ENCODE measurements at regions not wholly inside any gene's neighbourhood (a gene's known extent, or its start where the extent isn't known, plus 50 kb on each side); places are given as distances from the start of the nearest gene placed in this dataset.

DNA sequence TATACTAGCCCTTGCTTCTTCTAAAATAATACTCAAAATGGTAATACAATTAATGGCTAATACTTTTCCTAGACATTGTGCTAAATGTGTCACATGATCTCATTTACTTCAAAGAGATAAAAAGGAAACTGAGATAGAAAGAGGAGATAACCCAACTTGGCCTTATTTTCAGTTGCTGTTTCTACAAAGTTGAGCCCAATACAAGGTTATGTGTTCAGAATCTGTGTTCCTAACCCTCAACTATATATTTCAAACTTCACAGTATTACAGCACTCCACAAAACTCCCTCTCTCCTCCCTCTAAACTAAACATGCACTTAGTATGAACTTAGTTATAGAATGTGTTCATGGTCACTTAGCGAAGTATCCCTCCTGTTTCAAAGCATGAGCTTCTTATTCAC lies 277.9 kb downstream of the CCER1 start:
- H2AFZ ChIP-seq (ENCODE audit: control insufficient read depth, low read depth, low read length) = no peak overlapping the region
- ChIA-PET POLR2A (no interaction called here), CTCF (no interaction called here), SMC1A (ENCODE audit: uncharacterized antibody, unreplicated experiment) (no interaction called here), RAD21 (ENCODE audit: unreplicated experiment) (no interaction called here)
- no TSS peak for BruUV-seq (replicated peaks)
- FAIRE-seq (no peak), DNase-seq (ENCODE audit: low read depth, low spot score) (no peak), ATAC-seq (no peak)
- no peak overlapping the region for H3K9ac ChIP-seq (ENCODE audit: control insufficient read depth, insufficient read depth, low read length)
- WGBS (ENCODE audit: insufficient coverage, insufficient replicate concordance, low lambda C conversion rate, missing lambda C conversion rate) = 23% methylated on average over 1 of the region's 1 CpG
- no peaks in the 10 kb centered on the region for H3K36me3 ChIP-seq (ENCODE audit: control insufficient read depth in 2 of 2, insufficient read depth in 2 of 2, low read length in 1 of 2)
- H3K4me2 ChIP-seq (ENCODE audit: control insufficient read depth, insufficient read depth) = no peak overlapping the region
- no peak overlapping the region for H3K4me3 ChIP-seq
- H3K79me2 ChIP-seq (ENCODE audit: control insufficient read depth, insufficient read depth, low read length) = no peaks in the 10 kb centered on the region
- no peaks in the 10 kb centered on the region for H3K4me1 ChIP-seq (ENCODE audit: control insufficient read depth, insufficient read depth, low read length)
- no peaks in the 10 kb centered on the region for H4K20me1 ChIP-seq (ENCODE audit: control insufficient read depth, insufficient read depth)
- in situ Hi-C loops (cut with MboI) (no loop called here), intact Hi-C loops (cut with micrococcal nuclease; ENCODE audit: unreplicated experiment) (no loop called here)
- no peaks in the 10 kb centered on the region for H3K27me3 ChIP-seq (replicated peaks in 1 of 2; ENCODE audit: control insufficient read depth in 2 of 2, insufficient read depth in 2 of 2, low read length in 1 of 2)
- H3K9me3 ChIP-seq (replicated peaks; ENCODE audit: control insufficient read depth, insufficient read depth, low read length) = no peaks in the 10 kb centered on the region
- H3K27ac ChIP-seq (ENCODE audit: control insufficient read depth, insufficient read depth) = no peak overlapping the region
- TF ChIP-seq RUNX3 (IDR thresholded peaks at IDR 0.05; ENCODE audit: low read length) (no peak), SREBF1 (IDR thresholded peaks at IDR 0.05; ENCODE audit: low read length) (no peak), IKZF2 (IDR thresholded peaks at IDR 0.05) (no peak), POLR2A (IDR thresholded peaks at IDR 0.05; ENCODE audit: low read depth, low read length) (no peak), NBN (IDR thresholded peaks at IDR 0.05) (no peak), NFIC (IDR thresholded peaks at IDR 0.05; ENCODE audit: low read depth, low read length) (no peak), IKZF1 (conservative IDR thresholded peaks at IDR 0.05) (no peak), SMARCA5 (IDR thresholded peaks at IDR 0.05) (no peak)
- TF ChIP-seq, protein P1, sequence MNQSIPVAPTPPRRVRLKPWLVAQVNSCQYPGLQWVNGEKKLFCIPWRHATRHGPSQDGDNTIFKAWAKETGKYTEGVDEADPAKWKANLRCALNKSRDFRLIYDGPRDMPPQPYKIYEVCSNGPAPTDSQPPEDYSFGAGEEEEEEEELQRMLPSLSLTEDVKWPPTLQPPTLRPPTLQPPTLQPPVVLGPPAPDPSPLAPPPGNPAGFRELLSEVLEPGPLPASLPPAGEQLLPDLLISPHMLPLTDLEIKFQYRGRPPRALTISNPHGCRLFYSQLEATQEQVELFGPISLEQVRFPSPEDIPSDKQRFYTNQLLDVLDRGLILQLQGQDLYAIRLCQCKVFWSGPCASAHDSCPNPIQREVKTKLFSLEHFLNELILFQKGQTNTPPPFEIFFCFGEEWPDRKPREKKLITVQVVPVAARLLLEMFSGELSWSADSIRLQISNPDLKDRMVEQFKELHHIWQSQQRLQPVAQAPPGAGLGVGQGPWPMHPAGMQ (IDR thresholded peaks at IDR 0.05; ENCODE audit: borderline replicate concordance) = no peak

GRCh38 chr12:90675106-90675505 lies 279.9 kb downstream of the CCER1 start:
- DNase-seq (ENCODE audit: low read depth, low spot score) (no peak), ATAC-seq (no peak), FAIRE-seq (no peak)
- H3K27ac ChIP-seq (ENCODE audit: control insufficient read depth, insufficient read depth) = no peak overlapping the region
- WGBS (ENCODE audit: insufficient coverage, insufficient replicate concordance, low lambda C conversion rate, missing lambda C conversion rate) = 0% methylated on average over 1 of the region's 1 CpG
- H3K79me2 ChIP-seq (ENCODE audit: control insufficient read depth, insufficient read depth, low read length) = no peaks in the 10 kb centered on the region
- no peaks in the 10 kb centered on the region for H3K27me3 ChIP-seq (replicated peaks in 1 of 2; ENCODE audit: control insufficient read depth in 2 of 2, insufficient read depth in 2 of 2, low read length in 1 of 2)
- intact Hi-C loops (cut with micrococcal nuclease; ENCODE audit: unreplicated experiment) = no loop called here
- ChIA-PET RAD21 (ENCODE audit: unreplicated experiment) (no interaction called here), POLR2A (no interaction called here), SMC1A (ENCODE audit: uncharacterized antibody, unreplicated experiment) (no interaction called here), CTCF (no interaction called here)
- H3K4me2 ChIP-seq (ENCODE audit: control insufficient read depth, insufficient read depth) = no peak overlapping the region
- no peak overlapping the region for H3K9ac ChIP-seq (ENCODE audit: control insufficient read depth, insufficient read depth, low read length)
- H3K36me3 ChIP-seq (ENCODE audit: control insufficient read depth in 2 of 2, insufficient read depth in 2 of 2, low read length in 1 of 2) = no peaks in the 10 kb centered on the region
- in situ Hi-C loops (cut with MboI) = no loop called here
- no peaks in the 10 kb centered on the region for H4K20me1 ChIP-seq (ENCODE audit: control insufficient read depth, insufficient read depth)
- no peak overlapping the region for H3K4me3 ChIP-seq
- no TSS peak for BruUV-seq (replicated peaks)
- H2AFZ ChIP-seq (ENCODE audit: control insufficient read depth, low read depth, low read length) = no peak overlapping the region
- no peaks in the 10 kb centered on the region for H3K9me3 ChIP-seq (replicated peaks; ENCODE audit: control insufficient read depth, insufficient read depth, low read length)
- no peaks in the 10 kb centered on the region for H3K4me1 ChIP-seq (ENCODE audit: control insufficient read depth, insufficient read depth, low read length)
- TF ChIP-seq NKRF (conservative IDR thresholded peaks at IDR 0.05) (no peak), HDAC6 (IDR thresholded peaks at IDR 0.05; ENCODE audit: unreplicated experiment) (no peak), KAT2A (conservative IDR thresholded peaks at IDR 0.05; ENCODE audit: control insufficient read depth, low read depth, low read length) (no peak), NR2C2 (IDR thresholded peaks at IDR 0.05; ENCODE audit: borderline replicate concordance, control insufficient read depth, insufficient read length, low read depth) (no peak), POLR2AphosphoS2 (IDR thresholded peaks at IDR 0.05; ENCODE audit: low read depth, low read length) (no peak), ATF7 (IDR thresholded peaks at IDR 0.05; ENCODE audit: low read depth) (no peak), HCFC1 (IDR thresholded peaks at IDR 0.05; ENCODE audit: low read length) (no peak), SUZ12 (IDR thresholded peaks at IDR 0.05; ENCODE audit: unreplicated experiment) (no peak), MEF2B (IDR thresholded peaks at IDR 0.05; ENCODE audit: partially characterized antibody, poor library complexity, severe bottlenecking) (no peak), POU2F2 (IDR thresholded peaks at IDR 0.05; ENCODE audit: borderline replicate concordance, low read depth, low read length) (no peak), NRF1 (conservative IDR thresholded peaks at IDR 0.05; ENCODE audit: low read depth, low read length) (no peak)

All from GM12878 (cell line).